Muscle of leg (tissue), 3 donors: ENCODE measurements at regions not wholly inside any gene's neighbourhood (a gene's known extent, or its start where the extent isn't known, plus 50 kb on each side); places are given as distances from the start of the nearest gene placed in this dataset.

Experiments
- DNase-seq: peaks from one replicate; pipeline ENCODE4 v3.0.0; 2013
- H3K27ac ChIP-seq: one replicate; pipeline ENCODE4 v1.5.1; 2013; ENCODE audit warnings: mild to moderate bottlenecking, low read length, control low read depth
- H3K27me3 ChIP-seq: one replicate; pipeline ENCODE4 v1.6.1; 2013; ENCODE audit warnings: low read length; ENCODE audit not compliant: control insufficient read depth, insufficient read depth
- H3K36me3 ChIP-seq: one replicate; pipeline ENCODE4 v1.6.1; 2013; ENCODE audit warnings: low read length; ENCODE audit not compliant: control insufficient read depth, insufficient read depth
- H3K4me1 ChIP-seq: one replicate; pipeline ENCODE4 v1.6.1; 2013; ENCODE audit warnings: low read length; ENCODE audit not compliant: control insufficient read depth, insufficient read depth
- H3K4me3 ChIP-seq: one replicate; pipeline ENCODE4 v1.5.1; 2013; ENCODE audit warnings: low read length, control low read depth
- H3K9me3 ChIP-seq: replicated peaks from 2 replicates; pipeline ENCODE4 v1.6.1; 2013; ENCODE audit warnings: low read depth, low read length; ENCODE audit not compliant: control insufficient read depth
- WGBS: methylation state at CpG from one replicate; pipeline ENCODE4 v1.1.5; 2013; ENCODE audit warnings: missing lambda C conversion rate; ENCODE audit not compliant: insufficient coverage; 5-methylcytosine and 5-hydroxymethylcytosine counted together

DNA sequence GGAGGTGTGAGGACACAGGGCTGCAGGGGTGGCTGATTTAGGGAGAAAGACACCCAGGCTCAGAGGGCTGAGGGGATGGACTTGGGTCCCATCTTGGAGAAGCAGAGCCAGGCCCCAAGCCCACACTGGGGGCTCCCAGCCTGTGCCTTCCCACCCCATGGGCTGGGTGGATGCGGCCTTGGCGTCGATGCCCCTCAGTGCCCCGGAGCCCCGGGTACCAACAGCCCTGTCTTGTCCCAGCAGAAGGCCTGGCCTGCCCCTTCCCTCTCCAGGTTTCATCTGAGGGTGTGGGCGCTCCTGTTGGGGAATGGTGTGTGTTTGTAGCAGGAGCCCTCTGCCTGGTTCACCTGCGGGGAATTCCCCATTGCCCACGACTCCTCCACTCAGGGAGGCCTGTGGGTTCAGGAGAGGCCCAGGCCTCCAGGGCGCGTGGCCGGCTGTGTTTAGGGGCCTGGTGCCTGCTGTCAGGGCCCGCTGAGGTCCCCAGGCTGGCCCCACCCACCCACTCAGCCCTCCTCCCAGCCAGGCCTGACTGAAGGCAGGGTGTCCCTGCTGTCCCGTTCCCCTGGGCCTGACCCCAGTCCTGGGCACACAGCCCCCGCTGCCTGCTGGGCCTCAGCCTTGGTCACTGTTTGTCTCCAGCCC is 51.1 kb upstream of the BEGAIN start:
- H3K27ac ChIP-seq, result no peak overlapping the region
- H3K36me3 ChIP-seq, result no peaks in the 10 kb centered on the region
- peaks cover 4% of the 10 kb centered on the region for H3K9me3 ChIP-seq
- H3K27me3 ChIP-seq, result peaks cover 23% of the 10 kb centered on the region
- H3K4me3 ChIP-seq, result no peak overlapping the region
- 80% methylated on average over 10 of the region's 14 CpGs for WGBS
- no peak for DNase-seq
- peaks cover 3% of the 10 kb centered on the region for H3K4me1 ChIP-seq

DNA sequence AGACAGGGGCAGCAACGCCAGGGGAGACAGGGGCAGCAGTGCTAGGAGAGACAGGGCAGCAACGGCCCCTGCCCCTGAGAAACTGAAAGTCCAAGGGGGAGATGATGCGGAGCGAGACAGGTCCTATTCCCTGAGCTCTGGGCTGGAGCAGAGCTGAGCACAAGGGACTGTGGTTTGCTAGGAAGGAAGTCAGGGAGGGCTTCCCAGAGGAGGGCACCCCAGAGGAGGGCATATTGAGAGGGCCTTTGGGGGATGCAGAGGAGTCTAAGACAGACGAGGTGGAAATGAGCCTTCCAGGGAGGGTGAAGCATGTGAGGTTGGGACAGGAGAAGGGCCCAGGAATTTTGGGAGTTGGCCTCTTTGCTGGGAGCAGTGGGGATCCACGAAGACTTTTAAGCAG is 52.1 kb upstream of the BEGAIN start:
- Histone ChIP-seq H3K27me3 (peaks cover 18% of the 10 kb centered on the region), H3K4me1 (peaks cover 3% of the 10 kb centered on the region), H3K36me3 (no peaks in the 10 kb centered on the region), H3K9me3 (peaks cover 4% of the 10 kb centered on the region), H3K4me3 (no peak overlapping the region), H3K27ac (no peak overlapping the region)
- DNase-seq, result no peak
- 91% methylated on average over 6 of the region's 6 CpGs for WGBS

DNA sequence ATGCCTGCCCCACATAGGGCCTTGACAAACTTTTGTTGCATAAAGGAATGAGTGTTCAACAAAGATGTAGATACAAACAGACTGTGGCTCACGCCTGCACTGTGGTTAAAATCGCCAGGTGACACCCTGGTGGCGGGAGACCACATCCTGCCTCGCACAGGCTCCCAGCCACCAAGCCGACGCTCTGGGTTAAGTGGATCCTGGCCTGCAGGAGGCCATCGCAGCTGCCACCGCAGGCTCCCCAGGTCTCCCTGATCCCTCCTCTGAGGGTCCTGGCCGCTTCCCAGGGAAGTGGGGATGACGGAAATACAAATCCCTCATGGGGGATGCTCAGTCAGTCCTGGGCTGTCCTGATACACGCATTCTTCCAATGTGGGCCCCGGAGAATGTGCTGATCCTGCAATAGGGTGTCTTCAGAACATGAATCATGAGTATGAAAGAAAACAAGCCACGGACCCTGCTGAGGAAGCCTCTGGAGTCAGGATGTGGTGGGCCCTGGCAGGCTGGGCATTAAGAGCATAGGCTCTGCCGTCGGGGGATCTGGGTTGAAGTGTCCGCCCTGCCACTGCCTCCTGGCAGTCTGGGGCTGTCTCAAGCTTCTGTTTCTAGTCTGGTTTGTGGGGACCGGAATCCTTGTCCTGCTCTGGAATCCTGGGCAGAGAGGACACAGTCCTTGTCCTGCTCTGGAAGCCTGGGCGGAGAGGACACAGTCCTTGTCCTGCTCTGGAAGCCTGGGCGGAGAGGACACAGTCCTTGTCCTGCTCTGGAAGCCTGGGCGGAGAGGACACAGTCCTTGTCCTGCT is 53.5 kb upstream of the BEGAIN start:
- Histone ChIP-seq H3K9me3 (peaks cover 4% of the 10 kb centered on the region), H3K4me1 (peaks cover 7% of the 10 kb centered on the region), H3K27ac (no peak overlapping the region), H3K27me3 (peaks cover 9% of the 10 kb centered on the region), H3K4me3 (no peak overlapping the region), H3K36me3 (no peaks in the 10 kb centered on the region)
- DNase-seq, result no peak
- 44% methylated on average over 15 of the region's 20 CpGs for WGBS

DNA sequence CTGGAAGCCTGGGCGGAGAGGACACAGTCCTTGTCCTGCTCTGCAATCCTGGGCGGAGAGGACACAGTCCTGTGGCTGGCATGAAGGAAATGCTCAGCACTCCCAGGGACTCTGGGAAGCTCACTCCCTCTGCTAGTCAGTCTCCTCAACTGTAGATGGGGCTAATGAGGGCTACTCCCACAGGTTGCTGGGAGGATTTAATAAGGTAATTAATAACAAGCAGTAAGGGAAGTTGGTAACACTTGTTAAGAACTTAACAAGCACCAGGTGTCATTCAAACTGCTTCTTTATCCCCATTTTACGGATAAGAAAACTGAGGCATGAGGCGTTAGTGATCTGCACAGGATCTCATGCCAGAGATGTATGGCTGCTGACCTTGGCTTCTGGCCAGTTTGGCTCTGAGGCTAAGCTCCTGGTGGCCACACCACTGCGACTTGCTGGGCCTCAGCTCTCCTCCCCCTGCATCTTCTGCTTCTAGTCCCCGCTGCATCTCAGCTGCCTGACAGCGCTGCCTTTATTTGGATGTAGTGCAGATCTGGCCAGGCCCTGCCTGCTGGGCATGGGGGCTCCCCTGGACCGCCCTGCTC is 54.1 kb upstream of the BEGAIN start:
- DNase-seq, result no peak
- Histone ChIP-seq H3K4me3 (no peak overlapping the region), H3K36me3 (no peaks in the 10 kb centered on the region), H3K9me3 (peaks cover 6% of the 10 kb centered on the region), H3K27me3 (peaks cover 4% of the 10 kb centered on the region), H3K4me1 (peaks cover 7% of the 10 kb centered on the region), H3K27ac (no peak overlapping the region)
- WGBS, result 79% methylated on average over 3 of the region's 8 CpGs

DNA sequence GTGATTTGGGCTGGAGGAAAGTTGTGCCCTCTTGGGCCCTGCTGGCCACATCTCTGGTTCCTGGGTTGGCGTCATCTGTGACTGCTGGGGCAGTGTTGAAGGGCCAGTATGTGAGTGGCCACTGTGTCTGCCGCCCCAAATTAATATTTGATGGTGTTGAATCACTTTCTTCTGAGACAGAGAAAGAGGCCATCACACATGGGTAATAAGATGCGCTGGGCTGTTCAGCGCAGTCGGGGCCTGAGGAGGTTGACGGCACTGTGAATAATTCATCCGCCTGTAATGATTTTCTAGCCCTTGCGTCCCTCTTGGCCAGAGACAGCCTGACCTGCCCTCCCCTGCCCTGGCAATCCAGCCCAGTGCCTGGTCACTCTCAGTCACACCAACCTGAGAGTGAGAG is 56.2 kb upstream of the BEGAIN start:
- 89% methylated on average over 8 of the region's 8 CpGs for WGBS
- Histone ChIP-seq H3K4me3 (no peak overlapping the region), H3K27ac (no peak overlapping the region), H3K4me1 (peaks cover 7% of the 10 kb centered on the region), H3K9me3 (peaks cover 6% of the 10 kb centered on the region), H3K36me3 (no peaks in the 10 kb centered on the region), H3K27me3 (peaks cover 4% of the 10 kb centered on the region)
- DNase-seq, result no peak

DNA sequence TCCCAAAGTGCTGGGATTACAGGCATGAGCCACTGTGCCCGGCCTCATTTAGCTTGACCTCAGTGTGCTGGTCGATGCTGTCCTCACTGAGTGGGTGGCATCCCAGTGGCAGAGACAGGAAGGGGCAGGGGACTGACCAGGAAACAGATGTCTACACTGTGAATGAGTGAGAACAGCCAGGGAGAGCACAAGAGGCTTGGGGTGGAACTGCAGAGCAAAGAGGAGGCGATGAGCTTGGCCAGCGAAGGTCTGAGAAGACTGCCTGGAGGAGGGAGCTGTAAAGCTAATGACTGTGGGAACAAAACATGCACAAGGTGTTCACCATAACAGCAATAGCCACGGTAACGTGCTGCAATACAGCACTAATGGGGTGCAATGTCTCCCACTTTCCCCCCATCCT is 57.2 kb upstream of the BEGAIN start:
- 72% methylated on average over 5 of the region's 6 CpGs for WGBS
- peaks cover 7% of the 10 kb centered on the region for H3K4me1 ChIP-seq
- H3K27ac ChIP-seq, result no peak overlapping the region
- H3K27me3 ChIP-seq, result peaks cover 4% of the 10 kb centered on the region
- H3K9me3 ChIP-seq, result peaks cover 6% of the 10 kb centered on the region
- H3K4me3 ChIP-seq, result no peak overlapping the region
- no peaks in the 10 kb centered on the region for H3K36me3 ChIP-seq
- DNase-seq, result no peak

DNA sequence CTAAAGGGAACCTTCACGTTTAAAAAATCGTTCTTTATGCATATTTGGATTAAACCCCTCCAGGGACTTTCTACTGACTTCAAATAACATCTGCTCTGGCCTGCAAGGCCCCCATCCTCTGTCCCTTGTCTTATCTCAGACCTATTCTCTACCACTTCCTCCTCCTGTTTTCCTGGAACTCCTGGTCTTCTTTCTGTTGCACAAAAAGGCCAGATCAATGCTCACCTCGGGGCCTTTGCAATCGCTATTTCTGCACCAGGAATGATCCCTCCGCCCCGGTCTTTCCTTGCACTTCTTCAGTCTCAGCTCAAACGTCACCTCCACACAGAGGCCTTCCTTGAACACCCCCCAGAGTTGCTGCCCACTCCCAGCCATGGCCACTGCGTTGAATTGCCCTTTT is 57.6 kb upstream of the BEGAIN start:
- no peak overlapping the region for H3K4me3 ChIP-seq
- peaks cover 4% of the 10 kb centered on the region for H3K27me3 ChIP-seq
- WGBS, result 59% methylated on average over 8 of the region's 8 CpGs
- H3K36me3 ChIP-seq, result no peaks in the 10 kb centered on the region
- DNase-seq, result no peak
- H3K4me1 ChIP-seq, result peaks cover 7% of the 10 kb centered on the region
- H3K9me3 ChIP-seq, result peaks cover 6% of the 10 kb centered on the region
- no peak overlapping the region for H3K27ac ChIP-seq

DNA sequence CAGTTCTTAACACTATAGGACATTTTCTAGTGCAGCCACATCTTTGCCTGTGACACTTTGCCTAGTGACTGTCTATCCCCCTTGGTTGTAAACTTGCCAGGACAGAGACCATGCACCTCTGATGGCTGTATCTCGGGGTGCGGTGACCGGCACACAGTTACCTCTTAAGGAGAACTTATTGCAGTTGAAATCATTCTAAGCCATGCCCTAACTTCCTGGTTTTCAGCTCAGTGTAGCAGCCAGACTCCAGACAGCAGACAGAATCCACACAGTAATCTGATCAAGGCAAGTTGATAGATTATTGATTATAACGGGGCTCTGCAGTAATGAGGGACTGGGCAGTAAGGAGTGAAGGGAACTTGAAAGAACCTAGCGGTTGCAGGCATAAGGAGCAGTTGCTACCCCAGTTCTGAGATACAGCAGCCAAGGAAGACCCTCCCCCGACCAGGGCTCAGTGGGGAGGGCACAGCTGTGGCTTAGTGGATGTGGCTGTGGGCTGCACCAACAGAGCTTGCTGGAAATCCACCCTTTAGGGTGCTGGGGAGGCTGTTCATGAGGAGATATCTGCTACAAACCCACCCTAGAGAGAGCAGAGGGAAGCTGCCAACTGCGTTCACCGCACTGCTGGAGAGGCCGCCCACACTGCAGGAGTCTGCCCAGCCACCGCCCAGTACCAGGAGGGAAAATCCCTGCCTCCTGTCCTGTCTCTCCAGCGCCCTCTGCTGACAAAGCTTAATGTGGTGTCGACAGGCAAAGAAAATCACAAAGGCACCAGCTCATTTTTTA is 58.2 kb upstream of the BEGAIN start:
- no peaks in the 10 kb centered on the region for H3K36me3 ChIP-seq
- 15% methylated on average over 8 of the region's 12 CpGs for WGBS
- DNase-seq, result peak; percentile 86
- H3K4me1 ChIP-seq, result peaks cover 7% of the 10 kb centered on the region
- H3K9me3 ChIP-seq, result peaks cover 6% of the 10 kb centered on the region
- H3K27me3 ChIP-seq, result no peaks in the 10 kb centered on the region
- H3K4me3 ChIP-seq, result no peak overlapping the region
- no peak overlapping the region for H3K27ac ChIP-seq

DNA sequence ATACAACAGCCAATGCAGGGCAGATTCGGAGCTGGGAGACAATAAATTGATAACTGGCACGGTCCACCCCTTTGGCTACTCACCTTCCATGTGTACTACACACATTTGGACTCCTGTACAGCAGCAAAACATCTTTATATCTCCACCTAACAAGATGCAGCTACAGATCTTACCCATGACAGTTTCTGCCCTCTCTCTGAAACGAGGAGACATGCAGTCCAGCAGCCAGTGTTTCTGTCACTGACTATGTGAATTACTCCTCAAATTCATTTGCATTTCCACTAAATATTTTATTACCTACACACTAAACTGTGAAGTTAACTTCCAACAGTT is 58.7 kb upstream of the BEGAIN start:
- Histone ChIP-seq H3K27ac (no peak overlapping the region), H3K4me1 (peaks cover 4% of the 10 kb centered on the region), H3K36me3 (no peaks in the 10 kb centered on the region), H3K4me3 (no peak overlapping the region), H3K27me3 (no peaks in the 10 kb centered on the region), H3K9me3 (peaks cover 6% of the 10 kb centered on the region)
- no peak for DNase-seq
- WGBS, result 42% methylated on average over 3 of the region's 3 CpGs
